ENCODE measurements at regions not wholly inside any gene's neighbourhood (a gene's known extent, or its start where the extent isn't known, plus 50 kb on each side); places are given as distances from the start of the nearest gene placed in this dataset.

GRCh38 chr4:72875138-72875537, 194.4 kb downstream of the COX18 start (continued):
- no peak for TF ChIP-seq TCF7L2 (IDR thresholded peaks at IDR 0.05; ENCODE audit: borderline replicate concordance, extremely low read depth, insufficient read depth, insufficient read length)
- no peak for TF ChIP-seq POLR2AphosphoS5 (IDR thresholded peaks at IDR 0.05; ENCODE audit: low read depth, low read length)
- no peak for TF ChIP-seq CBX3 (IDR thresholded peaks at IDR 0.05; ENCODE audit: low read depth)
- TF ChIP-seq ATF3 (IDR thresholded peaks at IDR 0.05), result no peak
- no peak for TF ChIP-seq ELF1 (IDR thresholded peaks at IDR 0.05; ENCODE audit: borderline replicate concordance, low read depth)

GRCh38 chr4:72864898-72865297, 204.6 kb downstream of the COX18 start:
- no peak for ATAC-seq
- no peaks in the 10 kb centered on the region for H4K20me1 ChIP-seq (ENCODE audit: insufficient read depth)
- TF ChIP-seq EGR1 (IDR thresholded peaks at IDR 0.05; ENCODE audit: low read depth), result no peak
- no peak for TF ChIP-seq YY1 (IDR thresholded peaks at IDR 0.05; ENCODE audit: extremely low read depth, insufficient replicate concordance, low read depth, low read length)
- no peak for TF ChIP-seq ZBTB33 (IDR thresholded peaks at IDR 0.05; ENCODE audit: extremely low read depth, insufficient replicate concordance, low read length)
- no peak for TF ChIP-seq CTCF (IDR thresholded peaks at IDR 0.05 in 2 of 3, conservative IDR thresholded peaks at IDR 0.05 in 1 of 3; ENCODE audit: borderline replicate concordance in 1 of 3, insufficient read depth in 1 of 3, low read depth in 2 of 3, low read length in 2 of 3)
- no peak for TF ChIP-seq ATF3 (IDR thresholded peaks at IDR 0.05)
- TF ChIP-seq CBX3 (IDR thresholded peaks at IDR 0.05; ENCODE audit: low read depth), result no peak
- no peak for TF ChIP-seq MAX (IDR thresholded peaks at IDR 0.05)
- TF ChIP-seq JUND (IDR thresholded peaks at IDR 0.05), result no peak
- no peak for TF ChIP-seq ZFX (IDR thresholded peaks at IDR 0.05)
- no peak for TF ChIP-seq CEBPB (IDR thresholded peaks at IDR 0.05; ENCODE audit: low read depth)
- TF ChIP-seq SP1 (IDR thresholded peaks at IDR 0.05; ENCODE audit: low read depth), result no peak
- no peak for TF ChIP-seq FOSL1 (IDR thresholded peaks at IDR 0.05; ENCODE audit: low read depth)
- TF ChIP-seq POLR2AphosphoS5 (IDR thresholded peaks at IDR 0.05; ENCODE audit: low read depth, low read length), result no peak
- TF ChIP-seq EZH2phosphoT487 (IDR thresholded peaks at IDR 0.05; ENCODE audit: borderline replicate concordance), result no peak
- no peak for TF ChIP-seq ZNF274 (IDR thresholded peaks at IDR 0.05; ENCODE audit: low read depth, low read length)
- no peak for TF ChIP-seq ELF1 (IDR thresholded peaks at IDR 0.05; ENCODE audit: borderline replicate concordance, low read depth)
- TF ChIP-seq EZH2 (IDR thresholded peaks at IDR 0.05), result no peak
- no peak for TF ChIP-seq RAD21 (IDR thresholded peaks at IDR 0.05; ENCODE audit: low read depth)

More at GRCh38 chr4:72864898-72865297, 204.6 kb downstream of the COX18 start:
- Histone ChIP-seq H3K27me3 (ENCODE audit: insufficient read depth, low read length) (peaks cover 5% of the 10 kb centered on the region; the same call in 1 of the 2 replicates), H3K9me2 (ENCODE audit: insufficient read depth) (no peaks in the 10 kb centered on the region), H3K36me3 (ENCODE audit: control insufficient read depth in 1 of 2, insufficient read depth in 2 of 2, low read length in 2 of 2) (no peaks in the 10 kb centered on the region), H3K79me2 (ENCODE audit: insufficient read depth, low read length) (no peaks in the 10 kb centered on the region), H3K4me3 (replicated peaks in 1 of 2; ENCODE audit: low read depth in 1 of 2, low read length in 2 of 2) (no peak overlapping the region), H3K4me2 (ENCODE audit: low read length) (no peak overlapping the region), H3K9ac (ENCODE audit: low read length) (no peak overlapping the region), H2AFZ (ENCODE audit: low read depth, low read length, poor library complexity, severe bottlenecking) (no peak overlapping the region), H3K27ac (ENCODE audit: low read depth, low read length) (no peak overlapping the region), H3K9me3 (ENCODE audit: control insufficient read depth in 1 of 2, insufficient read depth in 1 of 2, low read depth in 1 of 2, low read length in 2 of 2) (no peaks in the 10 kb centered on the region), H3K4me1 (ENCODE audit: control insufficient read depth in 1 of 2, insufficient read depth in 2 of 2, low read length in 2 of 2) (no peaks in the 10 kb centered on the region)
- no peak for DNase-seq (ENCODE audit: low read depth, low spot score)
- BruUV-seq (replicated peaks), result no TSS peak
- intact Hi-C loops (cut with micrococcal nuclease), result no loop called here
- RAD21 ChIA-PET (ENCODE audit: low non-redundant PET in 1 of 2, low total read pairs in 2 of 2, uncharacterized antibody in 2 of 2, unreplicated experiment in 2 of 2), result no interaction called here
- POLR2A ChIA-PET, result no interaction called here
- CTCF ChIA-PET, result no interaction called here

Measured in HCT116 (cell line).